Erythroblast (primary cell): ENCODE measurements at regions not wholly inside any gene's neighbourhood (a gene's known extent, or its start where the extent isn't known, plus 50 kb on each side); places are given as distances from the start of the nearest gene placed in this dataset.

Experiments used
- GATA1 ChIP-seq: IDR thresholded peaks from 2 replicates; pipeline ENCODE4 v1.6.1; 2011; ENCODE audit warnings: low read depth, mild to moderate bottlenecking, control low read depth, low read length, moderate library complexity
- POLR2A ChIP-seq: IDR thresholded peaks from 2 replicates; pipeline ENCODE4 v1.6.1; 2011; ENCODE audit warnings: mild to moderate bottlenecking, low read length

DNA sequence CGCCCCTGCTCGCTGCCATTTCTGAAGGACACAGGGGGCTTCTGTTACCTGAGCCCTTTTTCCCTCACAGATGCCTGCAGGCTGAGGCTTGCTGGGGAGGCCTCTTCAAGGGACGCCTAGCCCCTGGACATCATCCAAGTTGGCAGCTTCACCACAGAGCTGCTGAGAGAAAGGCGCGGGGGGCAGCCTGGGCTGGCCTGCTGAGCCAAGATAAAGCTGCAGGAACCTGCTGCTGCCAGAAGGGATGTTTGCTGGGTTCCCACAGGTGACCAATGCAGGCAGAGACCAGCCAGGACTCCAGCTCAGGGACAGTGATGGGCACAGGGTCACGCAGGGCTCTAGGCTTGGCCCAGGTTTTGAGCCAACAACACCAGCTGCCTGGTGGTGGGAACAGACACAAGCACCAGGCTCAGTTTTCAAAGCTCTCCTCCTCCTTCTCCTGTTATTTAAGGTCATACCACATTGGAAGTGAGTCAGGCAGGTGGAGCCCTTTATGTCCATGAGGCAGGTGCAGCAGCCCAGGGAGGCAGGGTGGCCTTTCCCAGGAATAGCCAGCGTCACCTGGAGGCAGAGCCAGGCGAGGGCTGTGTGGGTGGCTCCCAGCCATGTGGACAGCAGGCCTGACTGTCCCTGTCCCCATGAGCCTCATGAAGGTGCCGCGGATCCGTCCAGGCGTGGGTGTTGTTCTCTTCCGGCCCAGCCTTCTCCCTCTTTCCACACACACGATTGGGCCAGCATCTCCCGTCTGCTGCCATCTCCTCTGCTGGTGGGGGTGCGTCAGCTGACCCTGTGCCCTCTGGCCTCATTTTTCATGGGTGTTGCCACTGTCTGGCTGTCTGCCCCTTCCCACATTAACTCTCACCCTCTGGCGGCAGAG, 515.5 kb upstream of the MYT1L start:
- TF ChIP-seq POLR2A (peak; percentile 19), GATA1 (no peak)
